GM12891 (cell line): ENCODE measurements at regions not wholly inside any gene's neighbourhood (a gene's known extent, or its start where the extent isn't known, plus 50 kb on each side); places are given as distances from the start of the nearest gene placed in this dataset.

ENCODE experiments used
- PAX5 ChIP-seq: IDR thresholded peaks from 2 replicates; pipeline ENCODE4 v1.6.1; 2011; ENCODE audit warnings: low read length, moderate library complexity, mild to moderate bottlenecking; ENCODE audit not compliant: insufficient read depth, severe bottlenecking
- POLR2A ChIP-seq: IDR thresholded peaks from 2 replicates; pipeline ENCODE4 v1.6.1; 2011; ENCODE audit warnings: low read depth, low read length, control low read depth

GRCh38 chr5:168088410-168089173 is 202.9 kb upstream of the WWC1 start:
- TF ChIP-seq PAX5, result no peak
- no peak for TF ChIP-seq POLR2A
